Calu3 (cell line): ENCODE measurements at regions not wholly inside any gene's neighbourhood (a gene's known extent, or its start where the extent isn't known, plus 50 kb on each side); places are given as distances from the start of the nearest gene placed in this dataset.

Source experiments
- BruUV-seq: library from RNA; stranded (reverse); fragments of 400-500 nt; replicated peaks from 2 replicates; lab custom pipeline; 2021; lab: Mats Ljungman, UMichigan
- CTCF ChIA-PET: fragments of 300-600 bp; sonication (Branson Sonifier 250); formaldehyde crosslinking; loops from one replicate; lab custom pipeline; 2022; ENCODE audit warnings: antibody characterized with exemption; lab: Charles Lee
- DNase-seq: peaks from one replicate; pipeline ENCODE4 v3.0.0; 2022
- H3K27ac Mint-ChIP-seq: one replicate; pipeline ENCODE4 v1.8.0; 2022; ENCODE audit warnings: mixed read lengths; ENCODE audit not compliant: unreplicated experiment
- H3K27me3 Mint-ChIP-seq: one replicate; pipeline ENCODE4 v1.8.0; 2022; ENCODE audit warnings: mixed read lengths; ENCODE audit not compliant: unreplicated experiment
- H3K36me3 Mint-ChIP-seq: one replicate; pipeline ENCODE4 v1.8.0; 2022; ENCODE audit warnings: mild to moderate bottlenecking, moderate library complexity, mixed read lengths; ENCODE audit not compliant: insufficient read depth, unreplicated experiment
- H3K4me1 Mint-ChIP-seq: one replicate; pipeline ENCODE4 v1.8.0; 2022; ENCODE audit warnings: mild to moderate bottlenecking, low read depth, mixed read lengths; ENCODE audit not compliant: unreplicated experiment
- H3K4me3 Mint-ChIP-seq: one replicate; pipeline ENCODE4 v1.8.0; 2022; ENCODE audit warnings: mild to moderate bottlenecking, low read depth, moderate library complexity, mixed read lengths; ENCODE audit not compliant: unreplicated experiment
- H3K9me3 Mint-ChIP-seq: one replicate; pipeline ENCODE4 v1.8.0; 2022; ENCODE audit warnings: low read depth, mixed read lengths; ENCODE audit not compliant: unreplicated experiment
- CTCF ChIP-seq: fragments of 200-600 bp; IDR thresholded peaks from one replicate; pipeline ENCODE4 v1.8.0; 2022; ENCODE audit warnings: antibody characterized with exemption; ENCODE audit not compliant: unreplicated experiment
- intact Hi-C: fragments of 100-400 bp; cut with micrococcal nuclease; formaldehyde crosslinking; loops from one replicate; pipeline ENCODE4 v1.10.0; 2022; ENCODE audit not compliant: unreplicated experiment

GRCh38 chr19:29449371-29449770, 76.4 kb upstream of the VSTM2B start:
- CTCF ChIA-PET: no interaction called here
- Mint-ChIP-seq H3K27me3 (peaks cover 18% of the 10 kb centered on the region), H3K9me3 (no peaks in the 10 kb centered on the region), H3K27ac (no peak overlapping the region), H3K4me1 (no peaks in the 10 kb centered on the region), H3K36me3 (no peaks in the 10 kb centered on the region), H3K4me3 (no peak overlapping the region)
- no peak for DNase-seq
- intact Hi-C loops: no loop called here
- BruUV-seq: no TSS peak
- TF ChIP-seq CTCF: no peak

- H3K4me1 Mint-ChIP-seq: no peaks in the 10 kb centered on the region
- no TSS peak for BruUV-seq
Measured at GRCh38 chr19:29450306-29450705, 75.5 kb upstream of the VSTM2B start.

GRCh38 chr19:29450812-29451211, 75.0 kb upstream of the VSTM2B start:
- Mint-ChIP-seq H3K4me1 (no peaks in the 10 kb centered on the region), H3K9me3 (no peaks in the 10 kb centered on the region), H3K4me3 (no peak overlapping the region), H3K36me3 (no peaks in the 10 kb centered on the region), H3K27me3 (peaks cover 18% of the 10 kb centered on the region), H3K27ac (no peak overlapping the region)
- CTCF ChIA-PET: no interaction called here
- no TSS peak for BruUV-seq
- DNase-seq: no peak
- intact Hi-C loops: no loop called here
- TF ChIP-seq CTCF: no peak

More at GRCh38 chr19:29450306-29450705, 75.5 kb upstream of the VSTM2B start:
- no peak for TF ChIP-seq CTCF
- no peaks in the 10 kb centered on the region for H3K36me3 Mint-ChIP-seq
- H3K9me3 Mint-ChIP-seq: no peaks in the 10 kb centered on the region
- CTCF ChIA-PET: no interaction called here
- no peak overlapping the region for H3K27ac Mint-ChIP-seq
- DNase-seq: no peak
- intact Hi-C loops: no loop called here
- H3K4me3 Mint-ChIP-seq: no peak overlapping the region
- peaks cover 18% of the 10 kb centered on the region for H3K27me3 Mint-ChIP-seq

GRCh38 chr19:29454109-29454508, 71.7 kb upstream of the VSTM2B start:
- no peak overlapping the region for H3K27ac Mint-ChIP-seq
- no peak for DNase-seq
- no peak overlapping the region for H3K4me3 Mint-ChIP-seq
- H3K9me3 Mint-ChIP-seq: peaks cover 8% of the 10 kb centered on the region
- no peaks in the 10 kb centered on the region for H3K4me1 Mint-ChIP-seq
- intact Hi-C loops: no loop called here
- H3K36me3 Mint-ChIP-seq: no peaks in the 10 kb centered on the region
- CTCF ChIA-PET: no interaction called here
- TF ChIP-seq CTCF: no peak
- no TSS peak for BruUV-seq
- H3K27me3 Mint-ChIP-seq: peaks cover 18% of the 10 kb centered on the region
